Panc1 (cell line): ENCODE measurements at regions not wholly inside any gene's neighbourhood (a gene's known extent, or its start where the extent isn't known, plus 50 kb on each side); places are given as distances from the start of the nearest gene placed in this dataset.

ENCODE experiments used
- ATAC-seq: fragments of 200-7000 bp; cut with Tn5 transposase; 2 replicates; pipeline ENCODE4 v1.9.1; 2020; ENCODE audit warnings: mild to moderate bottlenecking, moderate library complexity
- BruUV-seq: library from RNA; stranded (reverse); fragments of 400-500 nt; replicated peaks from 2 replicates; lab custom pipeline; 2021; lab: Mats Ljungman, UMichigan
- CTCF ChIA-PET: fragments of 300-600 bp; sonication (Branson Sonifier 250); formaldehyde crosslinking; loops from one replicate; lab custom pipeline; 2022; ENCODE audit warnings: antibody characterized with exemption; lab: Charles Lee
- POLR2A ChIA-PET: fragments of 300-600 bp; sonication (Branson Sonifier 250); formaldehyde crosslinking; loops from one replicate; lab custom pipeline; 2022; ENCODE audit warnings: antibody characterized with exemption; lab: Charles Lee
- DNase-seq: peaks from one replicate; pipeline ENCODE4 v3.0.0-alpha.2; 2010; ENCODE audit warnings: low read depth, low spot score
- H3K27ac ChIP-seq: 2 replicates; pipeline ENCODE4 v1.5.1; 2011; ENCODE audit warnings: mild to moderate bottlenecking, low read length, inconsistent platforms
- H3K27me3 ChIP-seq: fragments of 200-500 bp; sonication (Bioruptor generic); 2 replicates; pipeline ENCODE4 v1.6.0; 2014; ENCODE audit warnings: low read length, inconsistent platforms; ENCODE audit not compliant: control insufficient read depth, insufficient read depth
- H3K36me3 ChIP-seq: fragments of 200-500 bp; sonication (Bioruptor generic); 2 replicates; pipeline ENCODE4 v1.5.1; 2014; ENCODE audit warnings: inconsistent platforms, mild to moderate bottlenecking, low read length, moderate library complexity; ENCODE audit not compliant: control insufficient read depth, insufficient read depth
- H3K4me1 ChIP-seq: 2 replicates; pipeline ENCODE4 v1.5.1; 2011; ENCODE audit warnings: inconsistent platforms, mild to moderate bottlenecking, low read length, moderate library complexity; ENCODE audit not compliant: control insufficient read depth, insufficient read depth
- H3K4me3 ChIP-seq, 2 experiments: 2 replicates each; pipeline ENCODE4 v1.5.1; 2011 to 2012; ENCODE audit warnings: low read depth in 2 of 2, low read length in 2 of 2, mild to moderate bottlenecking in 2 of 2, inconsistent platforms in 1 of 2, moderate library complexity in 1 of 2
- H3K9me3 ChIP-seq: fragments of 200-500 bp; sonication (Bioruptor generic); 2 replicates; pipeline ENCODE4 v1.5.1; 2014; ENCODE audit warnings: low read depth, mild to moderate bottlenecking, inconsistent platforms, low read length, moderate library complexity; ENCODE audit not compliant: control insufficient read depth, insufficient read depth
- POLR2AphosphoS5 ChIP-seq: IDR thresholded peaks from 2 replicates; pipeline ENCODE4 v1.6.1; 2012; ENCODE audit warnings: mild to moderate bottlenecking, low read depth, low read length, moderate library complexity
- SIN3A ChIP-seq: IDR thresholded peaks from 2 replicates; pipeline ENCODE4 v1.6.1; 2012; ENCODE audit warnings: low read depth, mild to moderate bottlenecking, low read length, moderate library complexity, borderline replicate concordance; ENCODE audit not compliant: insufficient read depth
- TCF7L2 ChIP-seq: IDR thresholded peaks from 2 replicates; pipeline ENCODE4 v1.6.1; 2011; ENCODE audit warnings: mild to moderate bottlenecking, low read depth, low read length, inconsistent platforms
- in situ Hi-C: cut with HindIII; loops from 2 replicates; pipeline ENCODE4 v1.10.0; 2016; ENCODE audit warnings: low sequenced_read_pairs, low pct_unique_long_range_greater_than_20kb
- intact Hi-C: fragments of 100-400 bp; cut with micrococcal nuclease; formaldehyde crosslinking; loops from one replicate; pipeline ENCODE4 v1.10.0; 2022; ENCODE audit not compliant: unreplicated experiment
- TF ChIP-seq, protein P1 (sequence below): fragments of 450-650 bp; IDR thresholded peaks from 2 replicates; pipeline ENCODE4 v1.5.1; 2017; ENCODE audit warnings: mild to moderate bottlenecking
- TF ChIP-seq, protein P2 (sequence below), 2 experiments: IDR thresholded peaks; 2 replicates each; pipeline ENCODE4 v1.6.1; 2011 to 2012; ENCODE audit warnings: low read depth in 2 of 2, control low read depth in 1 of 2, low read length in 1 of 2, mild to moderate bottlenecking in 1 of 2, moderate library complexity in 1 of 2; ENCODE audit not compliant: insufficient read depth in 1 of 2

DNA sequence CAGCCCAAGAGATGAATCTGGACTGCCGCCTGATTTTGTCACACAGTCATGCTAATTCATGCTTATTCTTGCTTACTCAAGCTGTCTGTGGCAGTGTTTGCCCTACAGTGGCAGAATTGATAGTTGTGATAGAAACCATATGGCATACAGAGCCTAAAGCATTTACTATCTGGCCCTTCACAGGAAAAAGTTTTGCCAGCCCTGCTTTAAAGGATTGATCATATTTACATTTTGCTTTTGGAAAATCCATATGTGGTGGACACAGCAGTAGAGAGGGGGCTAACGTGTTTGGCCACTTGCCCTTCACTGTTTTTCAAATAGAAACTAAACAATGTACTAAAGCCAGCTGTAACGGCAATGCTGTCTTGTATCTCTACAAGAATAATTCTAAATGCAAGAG lies 974.0 kb upstream of the GHITM start:
- TF ChIP-seq, protein P1, sequence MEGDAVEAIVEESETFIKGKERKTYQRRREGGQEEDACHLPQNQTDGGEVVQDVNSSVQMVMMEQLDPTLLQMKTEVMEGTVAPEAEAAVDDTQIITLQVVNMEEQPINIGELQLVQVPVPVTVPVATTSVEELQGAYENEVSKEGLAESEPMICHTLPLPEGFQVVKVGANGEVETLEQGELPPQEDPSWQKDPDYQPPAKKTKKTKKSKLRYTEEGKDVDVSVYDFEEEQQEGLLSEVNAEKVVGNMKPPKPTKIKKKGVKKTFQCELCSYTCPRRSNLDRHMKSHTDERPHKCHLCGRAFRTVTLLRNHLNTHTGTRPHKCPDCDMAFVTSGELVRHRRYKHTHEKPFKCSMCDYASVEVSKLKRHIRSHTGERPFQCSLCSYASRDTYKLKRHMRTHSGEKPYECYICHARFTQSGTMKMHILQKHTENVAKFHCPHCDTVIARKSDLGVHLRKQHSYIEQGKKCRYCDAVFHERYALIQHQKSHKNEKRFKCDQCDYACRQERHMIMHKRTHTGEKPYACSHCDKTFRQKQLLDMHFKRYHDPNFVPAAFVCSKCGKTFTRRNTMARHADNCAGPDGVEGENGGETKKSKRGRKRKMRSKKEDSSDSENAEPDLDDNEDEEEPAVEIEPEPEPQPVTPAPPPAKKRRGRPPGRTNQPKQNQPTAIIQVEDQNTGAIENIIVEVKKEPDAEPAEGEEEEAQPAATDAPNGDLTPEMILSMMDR, result no peak
- TF ChIP-seq, protein P2, sequence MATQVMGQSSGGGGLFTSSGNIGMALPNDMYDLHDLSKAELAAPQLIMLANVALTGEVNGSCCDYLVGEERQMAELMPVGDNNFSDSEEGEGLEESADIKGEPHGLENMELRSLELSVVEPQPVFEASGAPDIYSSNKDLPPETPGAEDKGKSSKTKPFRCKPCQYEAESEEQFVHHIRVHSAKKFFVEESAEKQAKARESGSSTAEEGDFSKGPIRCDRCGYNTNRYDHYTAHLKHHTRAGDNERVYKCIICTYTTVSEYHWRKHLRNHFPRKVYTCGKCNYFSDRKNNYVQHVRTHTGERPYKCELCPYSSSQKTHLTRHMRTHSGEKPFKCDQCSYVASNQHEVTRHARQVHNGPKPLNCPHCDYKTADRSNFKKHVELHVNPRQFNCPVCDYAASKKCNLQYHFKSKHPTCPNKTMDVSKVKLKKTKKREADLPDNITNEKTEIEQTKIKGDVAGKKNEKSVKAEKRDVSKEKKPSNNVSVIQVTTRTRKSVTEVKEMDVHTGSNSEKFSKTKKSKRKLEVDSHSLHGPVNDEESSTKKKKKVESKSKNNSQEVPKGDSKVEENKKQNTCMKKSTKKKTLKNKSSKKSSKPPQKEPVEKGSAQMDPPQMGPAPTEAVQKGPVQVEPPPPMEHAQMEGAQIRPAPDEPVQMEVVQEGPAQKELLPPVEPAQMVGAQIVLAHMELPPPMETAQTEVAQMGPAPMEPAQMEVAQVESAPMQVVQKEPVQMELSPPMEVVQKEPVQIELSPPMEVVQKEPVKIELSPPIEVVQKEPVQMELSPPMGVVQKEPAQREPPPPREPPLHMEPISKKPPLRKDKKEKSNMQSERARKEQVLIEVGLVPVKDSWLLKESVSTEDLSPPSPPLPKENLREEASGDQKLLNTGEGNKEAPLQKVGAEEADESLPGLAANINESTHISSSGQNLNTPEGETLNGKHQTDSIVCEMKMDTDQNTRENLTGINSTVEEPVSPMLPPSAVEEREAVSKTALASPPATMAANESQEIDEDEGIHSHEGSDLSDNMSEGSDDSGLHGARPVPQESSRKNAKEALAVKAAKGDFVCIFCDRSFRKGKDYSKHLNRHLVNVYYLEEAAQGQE (IDR thresholded peaks at IDR 0.05; ENCODE audit: insufficient read depth in 1 of 2, low read depth in 2 of 2, low read length in 1 of 2), result no peak
- TF ChIP-seq SIN3A (no peak), POLR2AphosphoS5 (no peak)
- Histone ChIP-seq H3K4me3 (no peak overlapping the region), H3K27ac (no peak overlapping the region), H3K4me1 (no peaks in the 10 kb centered on the region), H3K36me3 (no peaks in the 10 kb centered on the region), H3K27me3 (no peaks in the 10 kb centered on the region), H3K9me3 (no peaks in the 10 kb centered on the region)
- POLR2A ChIA-PET, result no interaction called here
- intact Hi-C loops, result no loop called here
- in situ Hi-C loops, result no loop called here
- no TSS peak for BruUV-seq
- DNase-seq (no peak), ATAC-seq (no peak)
- CTCF ChIA-PET, result no interaction called here

DNA sequence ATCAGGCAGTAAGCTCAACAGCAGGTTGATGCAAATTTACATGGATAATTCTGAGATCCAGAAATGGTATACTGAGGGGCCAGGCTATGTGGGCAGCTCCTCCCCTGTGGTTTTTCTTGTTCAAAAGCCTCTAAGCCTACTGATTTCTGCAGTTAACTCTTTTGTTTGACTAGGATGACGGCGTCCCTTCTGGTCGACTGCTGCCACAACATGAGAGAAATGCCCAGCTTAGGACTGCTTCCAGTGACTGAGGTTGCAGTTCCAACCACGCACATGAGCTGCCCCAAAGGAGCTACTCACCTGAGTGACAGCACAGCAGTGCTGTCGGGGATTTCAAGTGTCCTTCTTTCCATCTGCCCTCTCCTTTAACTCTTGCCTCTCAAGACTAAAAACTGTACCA lies 973.0 kb upstream of the GHITM start:
- in situ Hi-C loops, result no loop called here
- H3K27me3 ChIP-seq, result no peaks in the 10 kb centered on the region
- no peak overlapping the region for H3K4me3 ChIP-seq
- no peaks in the 10 kb centered on the region for H3K9me3 ChIP-seq
- H3K36me3 ChIP-seq, result no peaks in the 10 kb centered on the region
- BruUV-seq, result no TSS peak
- ChIA-PET CTCF (interaction anchor here (0.6 kb wide), 1 partner anchor 755 kb away, joined by 7 read pairs; no protein-coding TSS in a partner anchor), POLR2A (no interaction called here)
- no peak for TF ChIP-seq POLR2AphosphoS5
- TF ChIP-seq, protein P2 (IDR thresholded peaks at IDR 0.05; ENCODE audit: insufficient read depth in 1 of 2, low read depth in 2 of 2, low read length in 1 of 2), result no peak
- TF ChIP-seq, protein P1, result no peak; the same call in 1 of the 2 replicates
- TF ChIP-seq TCF7L2, result no peak
- no peak for TF ChIP-seq SIN3A
- intact Hi-C loops, result no loop called here
- no peak for DNase-seq
- no peak overlapping the region for H3K27ac ChIP-seq
- H3K4me1 ChIP-seq, result no peaks in the 10 kb centered on the region
- ATAC-seq, result no peak; the same call in 1 of the 2 replicates
